GM10266 (cell line): ENCODE measurements at regions not wholly inside any gene's neighbourhood (a gene's known extent, or its start where the extent isn't known, plus 50 kb on each side); places are given as distances from the start of the nearest gene placed in this dataset.

Experiments used
- DNase-seq: peaks from one replicate; pipeline ENCODE4 v3.0.0; 2012; ENCODE audit errors: extremely low spot score
- CTCF ChIP-seq: IDR thresholded peaks from 2 replicates; pipeline ENCODE4 v1.5.1; 2012; ENCODE audit warnings: mild to moderate bottlenecking, low read depth; ENCODE audit not compliant: control insufficient read depth, insufficient read depth; ENCODE audit errors: missing control alignments

- DNase-seq = no peak
- no peak for TF ChIP-seq CTCF
Measured at GRCh38 chr4:12173496-12173895, 744.8 kb upstream of the HS3ST1 start.

- no peak for DNase-seq
- no peak for TF ChIP-seq CTCF
Measured at GRCh38 chr4:12172198-12172973, 743.7 kb upstream of the HS3ST1 start.

- DNase-seq = no peak
- no peak for TF ChIP-seq CTCF
Measured at GRCh38 chr4:12170308-12170707, 741.6 kb upstream of the HS3ST1 start.

GRCh38 chr4:12165616-12166015 is 736.9 kb upstream of the HS3ST1 start:
- no peak for TF ChIP-seq CTCF
- no peak for DNase-seq

- no peak for DNase-seq
- TF ChIP-seq CTCF = no peak
Measured at GRCh38 chr4:12146339-12146738, 717.6 kb upstream of the HS3ST1 start.

- no peak for TF ChIP-seq CTCF
- no peak for DNase-seq
Measured at GRCh38 chr4:12145768-12146167, 717.1 kb upstream of the HS3ST1 start.

- TF ChIP-seq CTCF = no peak
- DNase-seq = no peak
Measured at GRCh38 chr4:12145106-12145505, 716.4 kb upstream of the HS3ST1 start.
